ENCODE measurements at regions not wholly inside any gene's neighbourhood (a gene's known extent, or its start where the extent isn't known, plus 50 kb on each side); places are given as distances from the start of the nearest gene placed in this dataset.
A peak's percentile ranks its signal among the peaks of the same experiment; 100 is the strongest.

- no peak for DNase-seq (ENCODE audit: low read depth)
Observed at GRCh38 chr15:57823325-57823882, 116.9 kb downstream of the POLR2M start.

GRCh38 chr15:57824186-57824585, 117.7 kb downstream of the POLR2M start:
- no peak for DNase-seq (ENCODE audit: low read depth)

GRCh38 chr15:57827021-57827420, 120.5 kb downstream of the POLR2M start:
- no peak for DNase-seq (ENCODE audit: low read depth)

GRCh38 chr15:57827971-57828370, 121.5 kb downstream of the POLR2M start:
- no peak for DNase-seq (ENCODE audit: low read depth)

- DNase-seq (ENCODE audit: low read depth): no peak
Observed at GRCh38 chr15:57832183-57832582, 125.7 kb downstream of the POLR2M start.

- no peak for DNase-seq (ENCODE audit: low read depth)
Observed at GRCh38 chr15:57835119-57835518, 128.6 kb downstream of the POLR2M start.

GRCh38 chr15:57849317-57849716, 142.8 kb downstream of the POLR2M start:
- DNase-seq (ENCODE audit: low read depth): peak; percentile 15

GRCh38 chr15:57854531-57854930, 148.0 kb downstream of the POLR2M start:
- no peak for DNase-seq (ENCODE audit: low read depth)

GRCh38 chr15:57857871-57858270, 151.4 kb downstream of the POLR2M start:
- no peak for DNase-seq (ENCODE audit: low read depth)

GRCh38 chr15:57859130-57859685, 152.7 kb downstream of the POLR2M start:
- DNase-seq (ENCODE audit: low read depth): no peak

- peak; percentile 73 for DNase-seq (ENCODE audit: low read depth)
Observed at GRCh38 chr15:57861034-57861638, 154.6 kb downstream of the POLR2M start.

GRCh38 chr15:57861815-57862586, 155.5 kb downstream of the POLR2M start:
- DNase-seq (ENCODE audit: low read depth): peak; percentile 89

GRCh38 chr15:57862761-57863160, 156.2 kb downstream of the POLR2M start:
- no peak for DNase-seq (ENCODE audit: low read depth)

- DNase-seq (ENCODE audit: low read depth): no peak
Observed at GRCh38 chr15:57865294-57865693, 158.8 kb downstream of the POLR2M start.

GRCh38 chr15:57866149-57866736, 159.7 kb downstream of the POLR2M start:
- peak; percentile 63 for DNase-seq (ENCODE audit: low read depth)

GRCh38 chr15:57867970-57868798, 161.7 kb downstream of the POLR2M start:
- DNase-seq (ENCODE audit: low read depth): no peak

GRCh38 chr15:57870667-57871066, 164.2 kb downstream of the POLR2M start:
- no peak for DNase-seq (ENCODE audit: low read depth)

- DNase-seq (ENCODE audit: low read depth): no peak
Observed at GRCh38 chr15:57872281-57873030, 165.9 kb downstream of the POLR2M start.

- peak; percentile 85 for DNase-seq (ENCODE audit: low read depth)
Observed at GRCh38 chr15:57873564-57874209, 167.2 kb downstream of the POLR2M start.

- DNase-seq (ENCODE audit: low read depth): no peak
Observed at GRCh38 chr15:57875347-57875746, 168.8 kb downstream of the POLR2M start.

- peak; percentile 58 for DNase-seq (ENCODE audit: low read depth)
Observed at GRCh38 chr15:57878573-57878972, 172.1 kb downstream of the POLR2M start.
